Heart left ventricle (tissue), 16 donors: ENCODE measurements at regions not wholly inside any gene's neighbourhood (a gene's known extent, or its start where the extent isn't known, plus 50 kb on each side); places are given as distances from the start of the nearest gene placed in this dataset.

Source experiments
- ATAC-seq, 4 donors: fragments of 200-7000 bp; cut with Tn5 transposase; one replicate each; pipeline ENCODE4 v1.9.1; 2020 to 2022; ENCODE audit warnings: moderate library complexity in 4 of 4, mild to moderate bottlenecking in 3 of 4, moderate number of reproducible peaks in 1 of 4
- DNase-seq, 5 donors: peaks; one replicate each; pipeline ENCODE4 v3.0.0-alpha.2; 2020
- H3K27ac ChIP-seq, 12 donors: fragments of 200-600 bp; sonication (generic) in 4 of 12; one replicate each; pipeline versions ENCODE4 v1.5.0 to v1.8.0; 2016 to 2022; ENCODE audit warnings: mild to moderate bottlenecking in 2 of 12
- H3K27me3 ChIP-seq, 9 donors: fragments of 200-600 bp; sonication (generic) in 2 of 9; one replicate each; pipeline versions ENCODE4 v1.5.1 to v1.8.0; 2016 to 2022; ENCODE audit warnings: mild to moderate bottlenecking in 3 of 9
- H3K36me3 ChIP-seq, 9 donors: fragments of 200-600 bp; sonication (generic) in 2 of 9; one replicate each; pipeline versions ENCODE4 v1.5.0 to v1.8.0; 2018 to 2022; ENCODE audit warnings: mild to moderate bottlenecking in 2 of 9
- H3K4me1 ChIP-seq, 12 donors: fragments of 200-600 bp; sonication (generic) in 4 of 12; one replicate each; pipeline versions ENCODE4 v1.5.0 to v1.8.0; 2016 to 2022; ENCODE audit warnings: mild to moderate bottlenecking in 3 of 12
- H3K4me3 ChIP-seq, 12 donors: fragments of 200-600 bp; sonication (generic) in 4 of 12; one replicate each; pipeline versions ENCODE4 v1.5.0 to v1.8.0; 2017 to 2022; ENCODE audit warnings: mild to moderate bottlenecking in 9 of 12, moderate library complexity in 4 of 12
- H3K9me3 ChIP-seq, 12 donors: fragments of 200-600 bp; sonication (generic) in 4 of 12; one replicate each; pipeline versions ENCODE4 v1.5.0 to v1.8.0; 2016 to 2022; ENCODE audit warnings: mild to moderate bottlenecking in 1 of 12
- CTCF ChIP-seq, 12 donors: fragments of 200-600 bp; sonication (generic) in 4 of 12; IDR thresholded peaks; one replicate each; pipeline versions ENCODE4 v1.5.0 to v1.8.0; 2018 to 2022; ENCODE audit warnings: antibody characterized with exemption in 12 of 12, mild to moderate bottlenecking in 5 of 12
- POLR2A ChIP-seq, 2 donors: fragments of 450-650 bp; IDR thresholded peaks; one replicate each; pipeline ENCODE4 v1.6.1; 2017; ENCODE audit warnings: antibody characterized with exemption in 2 of 2, mild to moderate bottlenecking in 2 of 2, moderate library complexity in 2 of 2
- WGBS, 4 donors: extraction: QIAGEN DNeasy Blood & Tissue Kit in 2 of 4; methylation state at CpG; one replicate each; pipeline versions ENCODE4 v1.1.5 to v1.1.7; 2013 to 2018; 5-methylcytosine and 5-hydroxymethylcytosine counted together
- intact Hi-C, 10 donors: fragments of 100-400 bp; cut with DNase I; formaldehyde crosslinking; loops; one replicate each; pipeline versions ENCODE4 v1.11.1 to v1.14.2; 2022
- donor health status: ischemic (EF 13 %, LVEDD 7.1; RV severe dilation, severe dysfunction).
- donor health status: healthy with polysubstance abuse.
- donor health status: DM: no; HTN: yes; CAD: no.
- donor health status: DM: no; HTN: no; CAD: no.
- donor health status: ischemic (EF 25% LVEDD 6.9; RV normal size, moderate dysfunction).
- donor health status: ischemic (EF 25% LVEDD 5.7; RV mildly dilated, moderate dysfunction).
- donor health status: healthy.
- donor health status: DM: yes; HTN: yes; CAD: no.
- donor health status: ischemic (EF 35%, LVEDD 5.7; RV mildly dilated, moderate dysfunction).
- donor health status: nonischemic (EF 11% LVEDD 7.7; RV severe dilation, severe dysfunction).
- donor health status: DM: yes; HTN: yes; CAD: no.
- donor health status: PGD.
- donor health status: ischemic (EF 29% LVEDD 5.4; RV normal size, mild dysfunction).
- donor health status: nonischemic (EF 23%, LVEDD 6.1; RV moderate dilation, normal function).

GRCh38 chr19:30630289-30631032, 258.3 kb downstream of the ZNF536 start:
- Histone ChIP-seq H3K9me3 (no peaks in the 10 kb centered on the region), H3K36me3 (no peaks in the 10 kb centered on the region), H3K27ac (no peak overlapping the region), H3K27me3 (no peaks in the 10 kb centered on the region), H3K4me3 (no peak overlapping the region), H3K4me1 (no peaks in the 10 kb centered on the region)
- no peak for TF ChIP-seq POLR2A (IDR thresholded peaks at IDR 0.05)
- TF ChIP-seq CTCF (IDR thresholded peaks at IDR 0.05): no peak
- ATAC-seq (no peak), DNase-seq (no peak)
- 65 to 68% (median 67%) methylated on average over 8 to 14 of the region's 14 CpGs for WGBS, 4 donors
- intact Hi-C loops: no loop called here

GRCh38 chr19:30629086-30629485, 256.9 kb downstream of the ZNF536 start:
- peaks cover 0 to 4% (median 0%) of the 10 kb centered on the region in 12 donors for H3K9me3 ChIP-seq
- H3K27me3 ChIP-seq: no peaks in the 10 kb centered on the region
- DNase-seq: no peak
- H3K36me3 ChIP-seq: no peaks in the 10 kb centered on the region
- intact Hi-C loops: no loop called here
- H3K27ac ChIP-seq: no peak overlapping the region
- no peaks in the 10 kb centered on the region for H3K4me1 ChIP-seq
- no peak for ATAC-seq
- WGBS, 4 donors: 86 to 93% (median 91%) methylated on average over 5 of the region's 5 CpGs
- TF ChIP-seq CTCF (IDR thresholded peaks at IDR 0.05): no peak
- no peak for TF ChIP-seq POLR2A (IDR thresholded peaks at IDR 0.05)
- H3K4me3 ChIP-seq: no peak overlapping the region

- TF ChIP-seq CTCF (IDR thresholded peaks at IDR 0.05) (no peak), POLR2A (IDR thresholded peaks at IDR 0.05) (no peak)
- Histone ChIP-seq H3K4me3 (no peak overlapping the region), H3K36me3 (no peaks in the 10 kb centered on the region), H3K27me3 (peaks cover 0 to under 1% (median 0%) of the 10 kb centered on the region in 9 donors), H3K9me3 (peaks cover 0 to 14% (median 4%) of the 10 kb centered on the region in 12 donors), H3K4me1 (no peaks in the 10 kb centered on the region), H3K27ac (no peak overlapping the region)
- WGBS, 4 donors: 82 to 91% (median 85%) methylated on average over 18 to 19 of the region's 19 CpGs
- ATAC-seq: no peak
- intact Hi-C loops: no loop called here
- DNase-seq: no peak
Measured at GRCh38 chr19:30626626-30626966, 254.4 kb downstream of the ZNF536 start.

GRCh38 chr19:30625947-30626625, 253.9 kb downstream of the ZNF536 start:
- TF ChIP-seq POLR2A (IDR thresholded peaks at IDR 0.05) (no peak), CTCF (IDR thresholded peaks at IDR 0.05) (no peak)
- Histone ChIP-seq H3K4me3 (no peak overlapping the region), H3K9me3 (peaks cover 0 to 14% (median 4%) of the 10 kb centered on the region in 12 donors), H3K4me1 (no peaks in the 10 kb centered on the region), H3K27ac (no peak overlapping the region), H3K36me3 (no peaks in the 10 kb centered on the region), H3K27me3 (peaks cover 0 to 5% (median 0%) of the 10 kb centered on the region in 9 donors)
- no peak for ATAC-seq
- 85 to 87% (median 85%) methylated on average over 15 of the region's 15 CpGs for WGBS, 4 donors
- DNase-seq: no peak
- intact Hi-C loops: no loop called here
